HepG2 (cell line): ENCODE measurements at regions not wholly inside any gene's neighbourhood (a gene's known extent, or its start where the extent isn't known, plus 50 kb on each side); places are given as distances from the start of the nearest gene placed in this dataset.

ENCODE experiments used
- ATAC-seq: fragments of 200-7000 bp; cut with Tn5 transposase; 3 replicates; pipeline ENCODE4 v1.9.1; 2020; ENCODE audit warnings: mild to moderate bottlenecking, moderate library complexity
- BruUV-seq: library from RNA; stranded (reverse); fragments of 400-500 nt; replicated peaks from 2 replicates; lab custom pipeline; 2021; lab: Mats Ljungman, UMichigan
- CTCF ChIA-PET: fragments of 300-600 bp; formaldehyde crosslinking; extraction: SDS; loops from one replicate; lab custom pipeline; 2021; ENCODE audit warnings: low total read pairs, inconsistent platforms, low intra/inter-chr PET ratio; lab: Yijun Ruan, JAX
- POLR2A ChIA-PET: fragments of 350-600 bp; sonication (Branson Sonifier 250); formaldehyde crosslinking; loops from one replicate; lab custom pipeline; 2020; ENCODE audit warnings: antibody characterized with exemption, inconsistent platforms; lab: Yijun Ruan, JAX
- DNase-seq: peaks from one replicate; pipeline ENCODE4 v3.0.0-alpha.2; 2015; ENCODE audit warnings: low spot score
- FAIRE-seq: peaks from 3 replicates; lab custom pipeline; 2011; peaks lifted over from hg19 to GRCh38; lab: Jason Lieb, UNC
- H2AFZ ChIP-seq: one replicate; pipeline ENCODE4 v1.6.1; 2011; ENCODE audit warnings: low read length, inconsistent platforms
- H3K27ac ChIP-seq: fragments of 300-600 bp; 3 replicates; pipeline ENCODE4 v1.8.0; 2011; ENCODE audit warnings: mixed run types, mild to moderate bottlenecking, mixed read lengths, low read length, inconsistent platforms; ENCODE audit not compliant: insufficient read depth; ENCODE audit errors: extremely low read length
- H3K27me3 ChIP-seq, 2 experiments: fragments of 200-600 bp in 1 of 2; 2 replicates in 1 of 2; 3 replicates in 1 of 2; pipeline versions ENCODE4 v1.6.0 to v1.8.0; 2011; ENCODE audit warnings: low read length in 2 of 2, mild to moderate bottlenecking in 2 of 2, moderate library complexity in 2 of 2, inconsistent platforms in 1 of 2; ENCODE audit not compliant: insufficient read depth in 2 of 2, control insufficient read depth in 1 of 2
- H3K36me3 ChIP-seq, 2 experiments: fragments of 200-600 bp in 1 of 2; replicated peaks in 1 of 2; 2 replicates in 1 of 2; 3 replicates in 1 of 2; pipeline versions ENCODE4 v1.5.1 to v1.8.0; 2011; ENCODE audit warnings: low read length in 2 of 2, inconsistent platforms in 1 of 2; ENCODE audit not compliant: insufficient read depth in 2 of 2, control insufficient read depth in 1 of 2
- H3K4me1 ChIP-seq: 2 replicates; pipeline ENCODE4 v1.5.1; 2012; ENCODE audit warnings: low read length, inconsistent platforms; ENCODE audit not compliant: insufficient read depth
- H3K4me2 ChIP-seq: 2 replicates; pipeline ENCODE4 v1.6.0; 2011; ENCODE audit warnings: low read depth, low read length, inconsistent platforms
- H3K4me3 ChIP-seq, 3 experiments: fragments of 200-600 bp in 1 of 3; sonication (generic), shearing (Covaris generic) in 1 of 3; replicated peaks in 1 of 3; 2 replicates each; pipeline ENCODE4 v1.5.1; 2011 to 2016; ENCODE audit warnings: low read length in 3 of 3, inconsistent platforms in 2 of 3, low read depth in 2 of 3, mild to moderate bottlenecking in 2 of 3, control low read depth in 1 of 3, mixed read lengths in 1 of 3; ENCODE audit not compliant: insufficient read depth in 1 of 3
- H3K79me2 ChIP-seq: one replicate; pipeline ENCODE4 v1.6.1; 2011; ENCODE audit warnings: low read length, inconsistent platforms; ENCODE audit not compliant: insufficient read depth
- H3K9ac ChIP-seq: 2 replicates; pipeline ENCODE4 v1.6.0; 2011; ENCODE audit warnings: mild to moderate bottlenecking, low read depth, low read length, inconsistent platforms; ENCODE audit not compliant: insufficient read depth
- H3K9me3 ChIP-seq: 2 replicates; pipeline ENCODE4 v1.5.1; 2012; ENCODE audit warnings: mild to moderate bottlenecking, low read length
- H4K20me1 ChIP-seq: 2 replicates; pipeline ENCODE4 v1.6.0; 2011; ENCODE audit warnings: inconsistent platforms, mild to moderate bottlenecking, low read length, moderate library complexity; ENCODE audit not compliant: insufficient read depth
- DMTF1 ChIP-seq: sonication (generic); formaldehyde crosslinking; IDR thresholded peaks from 2 replicates; pipeline ENCODE4 v1.4.0; 2020; ENCODE audit warnings: mild to moderate bottlenecking, missing genetic modification reagents
- SCMH1 ChIP-seq: sonication (generic); formaldehyde crosslinking; IDR thresholded peaks from 2 replicates; pipeline ENCODE4 v1.9.0; 2021; ENCODE audit warnings: missing genetic modification reagents, mild to moderate bottlenecking, borderline replicate concordance
- ZFP62 ChIP-seq: sonication (generic); formaldehyde crosslinking; IDR thresholded peaks from 2 replicates; pipeline ENCODE4 v1.4.0; 2020; ENCODE audit warnings: missing genetic modification reagents
- ZNF547 ChIP-seq: sonication (generic); formaldehyde crosslinking; IDR thresholded peaks from 2 replicates; pipeline ENCODE4 v1.5.1; 2020; ENCODE audit warnings: mild to moderate bottlenecking, missing genetic modification reagents
- WGBS: methylation state at CpG from one replicate; pipeline ENCODE4 v1.1.6; 2017; ENCODE audit warnings: low lambda C conversion rate; 5-methylcytosine and 5-hydroxymethylcytosine counted together
- in situ Hi-C: cut with HindIII; loops from 2 replicates; pipeline ENCODE4 v1.10.0; 2017; ENCODE audit warnings: low pct_unique_long_range_greater_than_20kb; ENCODE audit not compliant: extremely low pct_ligation_motif_present
- intact Hi-C: fragments of 100-400 bp; cut with micrococcal nuclease; formaldehyde crosslinking; loops from one replicate; pipeline ENCODE4 v1.10.0; 2022; ENCODE audit not compliant: unreplicated experiment
- TF ChIP-seq, protein P1 (sequence below): sonication (generic); formaldehyde crosslinking; IDR thresholded peaks from 2 replicates; pipeline ENCODE4 v1.4.0; 2020; ENCODE audit warnings: mild to moderate bottlenecking, missing genetic modification reagents

- TF ChIP-seq DMTF1 (CRISPR knock-in tag) = no peak
- TF ChIP-seq, protein P1, sequence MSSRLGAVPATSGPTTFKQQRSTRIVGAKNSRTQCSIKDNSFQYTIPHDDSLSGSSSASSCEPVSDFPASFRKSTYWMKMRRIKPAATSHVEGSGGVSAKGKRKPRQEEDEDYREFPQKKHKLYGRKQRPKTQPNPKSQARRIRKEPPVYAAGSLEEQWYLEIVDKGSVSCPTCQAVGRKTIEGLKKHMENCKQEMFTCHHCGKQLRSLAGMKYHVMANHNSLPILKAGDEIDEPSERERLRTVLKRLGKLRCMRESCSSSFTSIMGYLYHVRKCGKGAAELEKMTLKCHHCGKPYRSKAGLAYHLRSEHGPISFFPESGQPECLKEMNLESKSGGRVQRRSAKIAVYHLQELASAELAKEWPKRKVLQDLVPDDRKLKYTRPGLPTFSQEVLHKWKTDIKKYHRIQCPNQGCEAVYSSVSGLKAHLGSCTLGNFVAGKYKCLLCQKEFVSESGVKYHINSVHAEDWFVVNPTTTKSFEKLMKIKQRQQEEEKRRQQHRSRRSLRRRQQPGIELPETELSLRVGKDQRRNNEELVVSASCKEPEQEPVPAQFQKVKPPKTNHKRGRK (CRISPR knock-in tag) = no peak
- TF ChIP-seq SCMH1 (CRISPR knock-in tag) = no peak
These were observed 373.5 kb upstream of the TBX3 start (continued) for GRCh38 chr12:115057445-115057844.

DNA sequence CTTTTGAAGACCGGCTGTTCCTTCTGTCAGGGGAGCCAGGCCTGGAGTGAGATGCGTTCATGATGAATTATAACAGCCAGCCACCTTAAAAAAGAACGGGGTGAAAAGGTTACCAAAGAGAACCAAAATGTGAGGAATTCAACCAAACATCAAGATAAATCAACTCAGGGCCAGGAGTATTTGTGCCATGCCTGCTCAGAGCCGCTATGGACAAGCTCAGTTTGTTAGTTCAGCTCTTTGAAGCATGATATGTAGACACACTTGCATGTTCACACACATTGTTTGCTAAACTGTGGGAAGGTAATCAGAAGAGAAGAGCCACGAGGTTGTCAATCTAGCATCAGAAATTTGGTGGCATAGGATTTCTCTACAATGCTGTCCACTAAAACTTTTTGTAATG is 367.4 kb upstream of the TBX3 start:
- Histone ChIP-seq H4K20me1 (no peaks in the 10 kb centered on the region), H3K4me1 (no peaks in the 10 kb centered on the region), H3K27me3 (no peaks in the 10 kb centered on the region), H3K4me3 (no peak overlapping the region), H3K9ac (no peak overlapping the region), H3K79me2 (no peaks in the 10 kb centered on the region), H2AFZ (no peak overlapping the region), H3K27ac (no peak overlapping the region), H3K9me3 (no peaks in the 10 kb centered on the region), H3K36me3 (no peaks in the 10 kb centered on the region), H3K4me2 (no peak overlapping the region)
- intact Hi-C loops (no loop called here), in situ Hi-C loops (no loop called here)
- WGBS = 20% methylated on average over 5 of the region's 5 CpGs
- ChIA-PET POLR2A (no interaction called here), CTCF (no interaction called here)
- ATAC-seq = no peak
- DNase-seq = no peak
- BruUV-seq = no TSS peak
- TF ChIP-seq ZFP62 (CRISPR knock-in tag) (no peak), ZNF547 (no peak)
- FAIRE-seq = no peak
